NOMO-1 treated with dmso at 0.1 percent for 144 hours (cell line): ENCODE measurements at regions not wholly inside any gene's neighbourhood (a gene's known extent, or its start where the extent isn't known, plus 50 kb on each side); places are given as distances from the start of the nearest gene placed in this dataset.
A peak's percentile ranks its signal among the peaks of the same experiment; 100 is the strongest.
"Not testable (repeated sequence)": the region's sequence is repeated elsewhere in the genome, so short reads cannot be mapped to it uniquely, and the experiment has no call there.

Source experiments
- DNase-seq: peaks from one replicate; lab custom pipeline; 2025; ENCODE audit not compliant: unreplicated experiment; lab: John Stamatoyannopoulos, UW

DNA sequence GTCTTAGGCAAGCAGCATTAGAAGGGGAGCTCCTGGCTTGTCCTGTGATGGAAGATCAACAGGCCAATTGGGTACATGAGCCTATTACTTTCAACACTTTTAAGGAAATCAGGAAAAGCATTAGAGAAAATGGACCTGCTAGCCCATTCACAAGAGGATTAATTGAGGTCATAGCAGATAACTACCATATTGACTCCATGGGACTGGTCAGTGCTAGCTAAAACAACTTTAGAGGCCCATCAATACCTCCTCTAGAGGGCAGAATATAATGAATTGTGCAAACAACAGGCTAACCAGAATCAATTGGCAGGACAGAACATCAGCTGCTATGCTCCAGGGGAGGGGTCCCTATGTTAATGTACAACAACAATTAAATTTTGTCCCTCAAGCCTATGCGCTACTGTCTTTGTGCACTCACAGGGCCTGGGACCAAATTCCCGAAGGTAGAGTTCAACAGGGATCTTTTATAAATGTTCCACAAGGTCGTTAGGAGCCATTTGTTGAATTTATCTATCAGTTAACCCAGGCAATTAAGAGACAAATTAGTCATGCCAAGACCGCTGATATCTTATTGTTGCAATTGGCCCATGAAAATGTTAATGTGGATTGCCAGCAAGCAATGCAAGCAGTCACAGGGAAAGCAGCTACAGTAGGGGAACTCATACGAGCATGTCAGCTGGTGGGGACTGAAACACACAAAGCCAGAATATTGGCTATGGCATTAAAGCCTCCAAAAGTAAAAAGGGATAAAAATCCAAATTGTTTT is 106.6 kb upstream of the BTN3A2 start:
- no peak for DNase-seq

GRCh38 chr6:26260110-26260637 is 104.8 kb upstream of the BTN3A2 start:
- peak; percentile 5 for DNase-seq

DNA sequence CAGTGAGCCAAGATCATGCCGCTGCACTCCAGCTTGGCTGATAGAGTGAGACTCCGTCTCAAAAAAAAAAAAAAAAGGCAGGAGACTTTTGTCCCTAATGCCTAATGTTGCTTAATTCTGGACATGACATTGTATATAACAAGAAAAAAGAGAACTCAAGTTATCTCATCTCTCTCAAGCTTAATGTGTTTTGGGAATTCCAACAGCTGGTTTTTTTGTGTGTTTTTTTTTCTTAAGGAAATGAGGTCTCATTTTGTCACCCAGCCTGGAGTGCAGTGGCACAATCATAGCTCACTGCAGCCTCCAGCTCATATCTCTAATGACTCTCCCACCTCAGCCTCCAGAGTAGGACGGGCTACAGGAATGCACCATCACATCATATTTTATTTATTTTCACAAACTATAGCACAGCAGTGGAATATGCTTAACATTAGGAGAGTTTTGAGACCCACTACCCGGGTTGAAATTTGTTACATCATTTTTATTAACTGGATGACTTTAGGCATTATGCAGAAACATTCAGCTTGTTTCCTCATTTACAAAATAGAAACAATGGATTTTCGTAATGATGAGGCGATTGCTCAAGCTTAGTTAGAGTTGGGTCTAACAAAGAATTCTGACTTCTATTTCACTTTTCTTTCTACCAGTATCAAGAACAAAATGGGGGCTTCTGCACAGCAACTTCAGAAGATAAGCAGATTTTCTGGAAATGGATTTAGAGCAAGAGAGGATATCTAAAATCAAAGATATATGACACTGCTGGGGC is 104.1 kb upstream of the BTN3A2 start:
- peak; percentile 6 for DNase-seq

DNA sequence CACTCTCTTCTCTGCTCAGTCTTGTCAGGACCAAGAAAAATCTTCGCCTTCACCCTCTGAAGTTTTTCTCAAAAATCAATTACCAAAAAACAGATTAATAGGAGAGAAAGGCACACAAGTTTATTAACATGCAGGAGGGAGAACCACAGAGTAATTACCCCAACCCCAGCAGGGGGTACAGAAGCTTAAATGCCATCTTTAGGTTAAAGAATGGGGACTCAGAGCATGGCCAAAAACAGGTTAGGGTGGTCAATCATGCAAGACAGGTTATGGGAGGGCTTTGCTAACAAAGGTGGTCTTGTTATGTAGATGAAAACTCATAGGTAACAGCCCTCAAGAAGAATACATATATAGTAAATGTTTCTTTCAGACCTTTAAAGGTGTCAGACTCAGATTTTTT is 100.5 kb upstream of the BTN3A2 start:
- DNase-seq, result no peak

- no peak for DNase-seq
Measured at GRCh38 chr6:26267083-26267589, 97.9 kb upstream of the BTN3A2 start.

DNA sequence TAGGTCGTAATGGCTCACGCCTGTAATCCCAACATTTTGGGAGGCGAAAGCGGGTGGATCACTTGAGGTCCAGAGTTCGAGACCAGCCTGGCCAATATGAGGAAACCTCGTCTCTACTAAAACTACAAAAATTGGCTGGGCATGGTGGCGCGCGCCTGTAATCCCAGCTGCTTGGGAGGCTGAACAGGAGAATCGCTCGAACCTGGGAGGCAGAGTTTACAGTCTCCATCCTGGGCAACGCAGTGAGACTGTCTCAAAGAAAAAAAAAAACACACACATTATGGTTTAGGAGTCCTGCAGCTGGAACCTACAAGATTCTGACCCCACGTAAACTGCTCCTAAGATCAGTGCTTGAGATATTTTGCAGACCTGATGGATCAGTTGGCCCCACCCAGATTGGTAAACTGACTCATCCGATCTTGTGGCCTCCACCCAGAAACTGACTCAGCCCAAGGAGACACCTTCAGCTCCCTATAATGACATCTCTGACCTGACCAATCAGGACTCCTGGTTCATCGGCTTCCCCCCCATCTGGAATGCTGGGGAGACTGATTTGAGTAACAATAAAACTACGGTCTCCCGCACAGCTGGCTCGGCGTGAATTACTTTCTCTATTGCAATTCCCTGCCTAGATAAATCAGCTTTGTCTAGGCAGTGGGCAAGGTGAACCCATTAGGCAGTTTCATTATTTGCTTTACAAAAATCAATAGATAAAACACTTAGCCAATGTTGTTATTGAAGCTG is 96.2 kb upstream of the BTN3A2 start:
- DNase-seq, result no peak

GRCh38 chr6:26269531-26270485 is 95.2 kb upstream of the BTN3A2 start:
- peak; percentile 42 for DNase-seq

DNA sequence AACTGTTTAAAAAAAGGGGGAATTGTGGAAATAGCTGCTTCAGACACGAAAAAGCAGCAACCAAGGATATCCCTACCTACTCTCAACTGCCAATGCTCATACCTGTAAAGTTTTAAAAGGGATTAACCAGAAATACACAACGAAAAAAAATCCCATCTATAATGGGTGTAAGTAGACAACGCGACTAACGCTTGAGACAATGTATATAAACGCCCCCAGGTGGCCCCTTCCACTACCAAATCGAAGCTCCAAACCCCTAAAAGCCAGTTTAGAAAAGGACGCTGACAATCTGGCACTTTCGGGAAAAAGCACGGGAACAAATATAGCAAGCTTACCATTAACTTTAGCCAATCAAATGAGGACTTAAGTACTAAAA is 94.5 kb upstream of the BTN3A2 start:
- no peak for DNase-seq

DNA sequence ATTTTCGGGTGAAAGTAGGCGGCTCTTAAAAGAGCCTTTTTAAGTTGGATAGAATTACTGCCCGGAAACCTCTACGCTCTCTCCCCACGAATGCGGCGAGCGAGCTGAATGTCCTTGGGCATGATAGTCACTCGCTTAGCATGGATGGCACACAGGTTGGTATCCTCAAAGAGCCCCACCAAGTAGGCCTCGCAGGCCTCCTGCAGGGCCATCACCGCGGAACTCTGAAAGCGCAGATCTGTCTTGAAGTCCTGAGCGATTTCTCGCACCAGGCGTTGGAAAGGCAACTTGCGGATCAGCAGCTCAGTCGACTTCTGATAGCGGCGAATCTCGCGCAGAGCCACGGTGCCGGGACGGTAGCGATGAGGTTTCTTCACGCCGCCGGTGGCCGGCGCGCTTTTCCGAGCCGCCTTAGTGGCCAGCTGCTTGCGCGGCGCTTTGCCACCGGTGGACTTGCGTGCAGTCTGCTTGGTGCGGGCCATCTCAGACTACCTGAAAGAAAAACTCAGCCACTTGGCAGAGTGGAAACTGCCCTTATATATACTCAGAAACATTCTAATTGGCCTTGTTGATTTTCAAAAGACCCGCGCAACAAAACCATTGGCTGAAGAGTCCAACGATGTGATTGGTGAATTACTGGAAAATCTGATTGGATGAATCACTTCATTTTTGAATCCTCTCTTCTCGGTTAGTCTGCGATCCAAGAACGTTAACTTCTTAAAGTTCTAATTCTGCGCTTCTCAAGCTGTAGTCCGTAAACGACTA is 93.9 kb upstream of the BTN3A2 start:
- peak; percentile 65 for DNase-seq

DNA sequence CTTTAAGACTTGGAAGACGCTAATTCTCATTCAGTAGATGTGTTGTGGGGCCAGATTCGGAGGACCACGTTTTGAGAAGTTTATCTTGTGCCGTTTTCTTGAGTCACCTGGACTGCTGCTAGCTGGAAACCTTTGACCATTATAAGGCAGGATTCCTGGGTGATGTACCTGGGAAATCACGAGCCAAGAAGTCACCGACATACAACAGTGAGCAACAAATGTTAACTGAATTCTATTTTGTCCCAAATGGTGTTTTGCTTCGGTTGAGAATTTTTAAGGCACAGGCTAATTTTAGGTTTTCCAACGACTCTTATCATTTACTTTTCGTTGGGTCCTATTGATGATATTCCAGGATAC is 93.4 kb upstream of the BTN3A2 start:
- no peak for DNase-seq

- no peak for DNase-seq
Measured at GRCh38 chr6:26272171-26272637, 92.8 kb upstream of the BTN3A2 start.

GRCh38 chr6:26273673-26274588 is 91.1 kb upstream of the BTN3A2 start:
- DNase-seq, result peak; percentile 46

DNA sequence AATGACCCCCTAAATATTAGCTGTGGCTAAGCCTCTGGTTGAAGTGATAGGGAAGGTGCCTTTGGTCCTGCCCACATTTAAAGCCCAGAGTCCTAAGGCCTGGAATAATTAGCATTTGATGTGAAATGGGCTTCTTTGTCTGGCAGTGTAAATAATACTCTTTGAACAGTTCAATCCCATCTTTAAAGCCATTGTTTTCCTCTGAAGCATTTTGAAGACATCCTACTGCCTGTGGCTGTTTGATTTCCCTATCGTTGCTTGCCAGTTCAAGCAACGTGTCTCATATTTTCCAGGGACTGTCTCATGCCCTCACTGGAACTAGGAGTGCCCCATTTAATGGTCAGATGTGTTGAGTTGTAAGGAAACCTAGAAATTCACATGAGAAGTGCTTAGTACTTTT is 89.3 kb upstream of the BTN3A2 start:
- DNase-seq, result no peak

GRCh38 chr6:26276841-26277648 is 88.0 kb upstream of the BTN3A2 start:
- no peak for DNase-seq

- DNase-seq, result no peak
Measured at GRCh38 chr6:26278536-26278935, 86.5 kb upstream of the BTN3A2 start.

DNA sequence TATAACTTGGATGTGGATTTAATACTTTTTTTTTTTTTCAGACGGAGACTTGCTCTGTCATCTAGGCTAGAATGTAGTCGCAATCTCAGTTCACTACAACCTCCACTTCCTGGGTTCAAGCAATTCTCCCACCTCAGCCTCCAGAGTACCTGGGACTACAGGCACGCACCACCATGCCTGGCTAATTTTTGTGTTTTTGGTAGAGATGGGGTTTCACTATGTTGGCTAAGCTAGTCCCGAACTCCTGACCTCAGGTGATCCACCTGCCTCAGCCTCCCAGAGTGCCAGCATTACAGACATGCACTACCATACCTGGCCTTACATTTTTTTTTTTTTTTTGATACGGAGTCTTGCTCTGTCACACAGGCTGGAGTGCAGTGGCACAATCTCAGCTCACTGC is 85.6 kb upstream of the BTN3A2 start:
- not testable (repeated sequence) for DNase-seq

DNA sequence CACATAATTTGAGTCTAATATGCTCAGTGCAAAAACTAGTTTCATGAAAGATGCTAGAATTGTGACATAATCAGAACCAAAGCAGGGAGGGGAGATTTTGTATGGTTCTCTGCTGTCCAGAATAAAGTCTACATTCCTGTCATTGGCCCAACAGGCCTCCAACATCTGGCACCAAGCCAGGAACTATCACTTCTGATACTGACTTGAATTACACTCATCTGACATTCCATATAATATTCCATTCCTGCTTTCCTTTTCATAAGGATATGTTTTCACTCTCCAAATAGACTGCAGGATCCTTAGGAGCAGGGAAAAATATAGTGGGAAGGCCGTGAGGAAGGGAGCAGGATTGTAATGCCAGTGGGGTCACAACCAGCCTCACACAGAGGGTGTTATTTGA is 84.6 kb upstream of the BTN3A2 start:
- DNase-seq, result no peak
